ENCODE measurements at regions not wholly inside any gene's neighbourhood (a gene's known extent, or its start where the extent isn't known, plus 50 kb on each side); places are given as distances from the start of the nearest gene placed in this dataset.

DNA sequence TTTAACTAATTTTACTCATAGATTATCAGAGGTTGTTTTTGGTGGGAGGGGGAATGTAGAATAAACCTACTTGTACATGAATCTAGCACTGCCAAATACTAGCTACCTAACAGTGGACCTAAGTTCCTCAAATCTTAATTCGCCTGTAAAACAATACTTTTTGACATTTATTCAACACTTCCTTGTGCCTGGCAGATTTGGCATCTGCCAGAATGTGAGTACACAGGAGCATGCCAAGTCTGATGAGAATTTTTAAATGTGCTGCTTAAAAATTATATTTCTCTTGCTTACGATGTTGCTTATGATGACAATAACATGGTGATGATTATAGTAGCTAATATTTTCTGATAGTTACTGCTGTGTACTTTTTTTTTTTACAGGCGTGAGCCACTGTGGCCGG is 240.2 kb upstream of the STARD13 start:
- H3K27me3 ChIP-seq (replicated peaks; ENCODE audit: insufficient read depth): no peaks in the 10 kb centered on the region
- intact Hi-C loops (cut with DNase I): no loop called here
- no peak overlapping the region for H3K27ac ChIP-seq
- no peaks in the 10 kb centered on the region for H3K9me3 ChIP-seq
- no peaks in the 10 kb centered on the region for H3K36me3 ChIP-seq
- TF ChIP-seq POLR2A (IDR thresholded peaks at IDR 0.05) (no peak), POLR2AphosphoS5 (IDR thresholded peaks at IDR 0.05) (no peak)
- TF ChIP-seq, protein P1, sequence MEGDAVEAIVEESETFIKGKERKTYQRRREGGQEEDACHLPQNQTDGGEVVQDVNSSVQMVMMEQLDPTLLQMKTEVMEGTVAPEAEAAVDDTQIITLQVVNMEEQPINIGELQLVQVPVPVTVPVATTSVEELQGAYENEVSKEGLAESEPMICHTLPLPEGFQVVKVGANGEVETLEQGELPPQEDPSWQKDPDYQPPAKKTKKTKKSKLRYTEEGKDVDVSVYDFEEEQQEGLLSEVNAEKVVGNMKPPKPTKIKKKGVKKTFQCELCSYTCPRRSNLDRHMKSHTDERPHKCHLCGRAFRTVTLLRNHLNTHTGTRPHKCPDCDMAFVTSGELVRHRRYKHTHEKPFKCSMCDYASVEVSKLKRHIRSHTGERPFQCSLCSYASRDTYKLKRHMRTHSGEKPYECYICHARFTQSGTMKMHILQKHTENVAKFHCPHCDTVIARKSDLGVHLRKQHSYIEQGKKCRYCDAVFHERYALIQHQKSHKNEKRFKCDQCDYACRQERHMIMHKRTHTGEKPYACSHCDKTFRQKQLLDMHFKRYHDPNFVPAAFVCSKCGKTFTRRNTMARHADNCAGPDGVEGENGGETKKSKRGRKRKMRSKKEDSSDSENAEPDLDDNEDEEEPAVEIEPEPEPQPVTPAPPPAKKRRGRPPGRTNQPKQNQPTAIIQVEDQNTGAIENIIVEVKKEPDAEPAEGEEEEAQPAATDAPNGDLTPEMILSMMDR (IDR thresholded peaks at IDR 0.05): no peak
- no peak overlapping the region for H3K4me3 ChIP-seq
- no peaks in the 10 kb centered on the region for H3K4me1 ChIP-seq (replicated peaks)
- DNase-seq (ENCODE audit: low spot score): no peak
- 48% methylated on average over 4 of the region's 4 CpGs for WGBS

DNA sequence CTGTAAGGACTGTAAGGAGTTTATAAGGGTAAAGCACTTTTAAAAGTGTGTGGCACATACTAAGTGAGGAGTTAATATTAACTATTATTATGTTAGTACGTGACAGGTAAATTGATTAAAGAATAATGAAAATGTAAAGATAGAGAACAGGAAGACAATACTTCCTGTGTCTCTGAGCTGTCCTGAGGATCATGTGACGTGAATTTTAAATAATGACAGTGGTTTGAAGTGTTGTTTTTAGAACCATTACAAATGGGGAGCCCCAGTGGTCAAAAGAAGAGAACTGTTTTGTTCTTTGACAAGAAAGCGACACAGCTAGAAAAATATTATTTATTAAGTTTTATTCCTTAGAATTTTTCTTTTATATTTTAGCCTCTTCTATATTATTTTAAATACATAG is 241.2 kb upstream of the STARD13 start:
- no peaks in the 10 kb centered on the region for H3K9me3 ChIP-seq
- intact Hi-C loops (cut with DNase I): no loop called here
- no peaks in the 10 kb centered on the region for H3K36me3 ChIP-seq
- H3K4me3 ChIP-seq: no peak overlapping the region
- no peaks in the 10 kb centered on the region for H3K4me1 ChIP-seq (replicated peaks)
- no peak for DNase-seq (ENCODE audit: low spot score)
- TF ChIP-seq, protein P1 (IDR thresholded peaks at IDR 0.05): no peak
- H3K27me3 ChIP-seq (replicated peaks; ENCODE audit: insufficient read depth): no peaks in the 10 kb centered on the region
- no peak overlapping the region for H3K27ac ChIP-seq
- WGBS: 92% methylated on average over 3 of the region's 3 CpGs

DNA sequence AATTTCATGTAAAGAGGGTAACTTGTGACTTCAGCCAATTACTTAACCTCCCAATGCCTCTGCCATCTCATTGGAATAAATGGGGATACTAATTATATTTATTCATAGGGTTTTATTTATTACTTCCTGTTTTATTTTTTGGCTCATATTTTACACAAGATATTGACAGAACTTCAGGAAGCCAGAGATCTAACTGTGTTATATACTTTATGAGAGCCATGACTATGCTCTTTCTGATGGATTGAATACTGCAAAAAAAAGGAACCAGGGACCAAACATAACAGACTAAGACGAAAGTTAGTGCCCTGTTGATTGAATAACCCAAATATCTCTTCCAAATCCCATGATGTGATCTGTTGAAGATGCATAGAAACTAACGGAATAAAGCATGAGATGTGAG is 243.3 kb upstream of the STARD13 start:
- intact Hi-C loops (cut with DNase I): no loop called here
- WGBS: 87% methylated on average over 2 of the region's 2 CpGs
- no peak overlapping the region for H3K4me3 ChIP-seq
- H3K4me1 ChIP-seq (replicated peaks): no peaks in the 10 kb centered on the region
- no peak for DNase-seq (ENCODE audit: low spot score)
- no peaks in the 10 kb centered on the region for H3K27me3 ChIP-seq (replicated peaks; ENCODE audit: insufficient read depth)
- no peak overlapping the region for H3K27ac ChIP-seq
- no peaks in the 10 kb centered on the region for H3K36me3 ChIP-seq
- TF ChIP-seq, protein P1 (IDR thresholded peaks at IDR 0.05): no peak
- TF ChIP-seq POLR2A (IDR thresholded peaks at IDR 0.05): no peak
- no peak for TF ChIP-seq POLR2AphosphoS5 (IDR thresholded peaks at IDR 0.05)
- H3K9me3 ChIP-seq: no peaks in the 10 kb centered on the region

DNA sequence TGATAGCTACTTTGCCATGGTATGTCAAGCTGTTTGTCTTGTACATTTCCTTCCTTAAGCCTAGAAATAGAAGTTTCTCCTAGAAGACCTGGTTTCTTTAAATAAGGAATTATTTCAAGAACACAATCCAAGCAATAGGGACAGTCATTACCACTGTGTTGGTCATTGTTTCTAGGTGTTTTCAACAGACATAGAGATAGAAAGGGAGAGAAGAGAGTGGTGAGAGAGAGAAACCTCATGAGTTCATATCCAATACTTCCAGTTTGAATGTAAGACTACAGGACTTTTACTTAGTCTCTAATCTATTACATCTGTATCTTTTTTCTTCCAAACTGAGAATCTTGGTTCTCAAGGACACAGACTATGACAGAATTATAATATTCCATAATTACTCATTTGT is 245.9 kb upstream of the STARD13 start:
- intact Hi-C loops (cut with DNase I): no loop called here
- H3K9me3 ChIP-seq: no peaks in the 10 kb centered on the region
- H3K27me3 ChIP-seq (replicated peaks; ENCODE audit: insufficient read depth): no peaks in the 10 kb centered on the region
- H3K4me3 ChIP-seq: no peak overlapping the region
- H3K4me1 ChIP-seq (replicated peaks): no peaks in the 10 kb centered on the region
- H3K36me3 ChIP-seq: no peaks in the 10 kb centered on the region
- no peak overlapping the region for H3K27ac ChIP-seq
- no peak for DNase-seq (ENCODE audit: low spot score)
- TF ChIP-seq POLR2A (IDR thresholded peaks at IDR 0.05): no peak
- TF ChIP-seq, protein P1 (IDR thresholded peaks at IDR 0.05): no peak
- no peak for TF ChIP-seq POLR2AphosphoS5 (IDR thresholded peaks at IDR 0.05)

DNA sequence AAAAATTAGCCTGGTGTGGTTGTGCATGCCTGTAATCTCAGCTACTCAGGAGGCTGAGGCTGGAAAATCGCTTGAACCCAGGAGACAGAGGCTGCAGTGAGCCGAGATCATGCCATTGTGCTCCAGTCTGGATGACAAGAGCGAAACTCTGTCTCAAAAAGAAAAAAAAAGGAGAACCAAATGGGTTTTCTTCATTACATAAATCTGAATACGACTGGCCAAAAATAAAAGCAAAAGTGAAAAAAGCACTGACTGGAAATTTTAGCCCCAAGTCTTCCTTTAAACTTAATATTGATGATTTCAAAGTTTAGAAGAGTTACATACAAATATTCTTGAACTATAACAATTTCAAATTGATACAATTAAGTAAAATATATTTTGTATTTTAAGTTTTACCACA is 249.5 kb upstream of the STARD13 start:
- Histone ChIP-seq H3K27me3 (replicated peaks; ENCODE audit: insufficient read depth) (no peaks in the 10 kb centered on the region), H3K9me3 (no peaks in the 10 kb centered on the region), H3K4me3 (no peak overlapping the region), H3K36me3 (no peaks in the 10 kb centered on the region), H3K4me1 (replicated peaks) (no peaks in the 10 kb centered on the region), H3K27ac (no peak overlapping the region)
- 92% methylated on average over 4 of the region's 4 CpGs for WGBS
- intact Hi-C loops (cut with DNase I): no loop called here
- DNase-seq (ENCODE audit: low spot score): no peak
- TF ChIP-seq POLR2A (IDR thresholded peaks at IDR 0.05): no peak
- TF ChIP-seq POLR2AphosphoS5 (IDR thresholded peaks at IDR 0.05): no peak
- TF ChIP-seq, protein P1 (IDR thresholded peaks at IDR 0.05): no peak
